ENCODE measurements at regions not wholly inside any gene's neighbourhood (a gene's known extent, or its start where the extent isn't known, plus 50 kb on each side); places are given as distances from the start of the nearest gene placed in this dataset.

- no peak for TF ChIP-seq CTCF (IDR thresholded peaks at IDR 0.05; ENCODE audit: control insufficient read depth, insufficient read depth, low read depth, low read length, missing control alignments)
- DNase-seq (ENCODE audit: low read depth), result no peak
- H3K4me3 ChIP-seq (ENCODE audit: control insufficient read depth, low read depth, low read length), result no peak overlapping the region
Observed at GRCh38 chr7:109354552-109354951, 784.9 kb downstream of the DNAJB9 start.

- DNase-seq (ENCODE audit: low read depth), result no peak
- no peak overlapping the region for H3K4me3 ChIP-seq (ENCODE audit: control insufficient read depth, low read depth, low read length)
- TF ChIP-seq CTCF (IDR thresholded peaks at IDR 0.05; ENCODE audit: control insufficient read depth, insufficient read depth, low read depth, low read length, missing control alignments), result no peak
Observed at GRCh38 chr7:109375823-109376222, 806.1 kb downstream of the DNAJB9 start.

GRCh38 chr7:109376576-109376975 lies 806.9 kb downstream of the DNAJB9 start:
- DNase-seq (ENCODE audit: low read depth), result no peak
- no peak overlapping the region for H3K4me3 ChIP-seq (ENCODE audit: control insufficient read depth, low read depth, low read length)
- TF ChIP-seq CTCF (IDR thresholded peaks at IDR 0.05; ENCODE audit: control insufficient read depth, insufficient read depth, low read depth, low read length, missing control alignments), result no peak

GRCh38 chr7:109377076-109377884 lies 807.6 kb downstream of the DNAJB9 start:
- H3K4me3 ChIP-seq (ENCODE audit: control insufficient read depth, low read depth, low read length), result no peak overlapping the region
- TF ChIP-seq CTCF (IDR thresholded peaks at IDR 0.05; ENCODE audit: control insufficient read depth, insufficient read depth, low read depth, low read length, missing control alignments), result no peak
- DNase-seq (ENCODE audit: low read depth), result no peak

- TF ChIP-seq CTCF (IDR thresholded peaks at IDR 0.05; ENCODE audit: control insufficient read depth, insufficient read depth, low read depth, low read length, missing control alignments), result no peak
- no peak for DNase-seq (ENCODE audit: low read depth)
- H3K4me3 ChIP-seq (ENCODE audit: control insufficient read depth, low read depth, low read length), result no peak overlapping the region
Observed at GRCh38 chr7:109386959-109387358, 817.3 kb downstream of the DNAJB9 start.

- no peak for TF ChIP-seq CTCF (IDR thresholded peaks at IDR 0.05; ENCODE audit: control insufficient read depth, insufficient read depth, low read depth, low read length, missing control alignments)
- no peak for DNase-seq (ENCODE audit: low read depth)
- no peak overlapping the region for H3K4me3 ChIP-seq (ENCODE audit: control insufficient read depth, low read depth, low read length)
Observed at GRCh38 chr7:109387530-109387929, 817.9 kb downstream of the DNAJB9 start.

Data from AG09309 (cell line).